ENCODE measurements at regions not wholly inside any gene's neighbourhood (a gene's known extent, or its start where the extent isn't known, plus 50 kb on each side); places are given as distances from the start of the nearest gene placed in this dataset.

DNA sequence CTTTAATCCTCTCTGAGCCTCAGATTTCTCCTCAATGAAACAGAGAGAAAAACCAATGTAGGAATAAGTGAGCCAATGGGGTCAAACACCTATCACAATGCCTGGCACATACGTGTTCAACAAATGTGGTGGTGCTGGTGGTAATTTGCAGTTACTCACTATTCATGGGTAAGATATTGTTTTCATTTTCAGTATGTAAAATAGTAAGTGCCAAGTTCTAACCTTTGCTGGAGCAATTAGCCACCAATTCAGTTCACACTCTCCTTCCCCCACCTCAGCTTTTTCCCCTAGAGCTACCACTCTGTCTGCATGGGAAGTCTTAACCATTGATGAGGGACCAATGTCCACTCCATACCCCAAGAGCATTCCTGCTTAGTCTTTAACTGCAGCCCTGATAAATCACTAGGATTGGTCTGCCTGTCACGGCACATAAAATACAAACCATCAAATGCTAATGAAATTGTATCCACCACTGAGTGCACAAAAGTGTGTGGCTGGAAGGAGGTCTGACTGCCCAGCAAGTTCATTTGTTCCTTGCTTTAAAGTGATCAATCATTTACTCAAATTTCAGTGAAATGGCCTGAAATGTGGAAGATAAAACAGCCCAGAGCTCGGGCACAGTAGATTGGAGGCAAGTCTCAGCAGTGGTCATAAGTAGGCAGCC, 187.4 kb upstream of the API5 start:
- TF ChIP-seq, protein P1, sequence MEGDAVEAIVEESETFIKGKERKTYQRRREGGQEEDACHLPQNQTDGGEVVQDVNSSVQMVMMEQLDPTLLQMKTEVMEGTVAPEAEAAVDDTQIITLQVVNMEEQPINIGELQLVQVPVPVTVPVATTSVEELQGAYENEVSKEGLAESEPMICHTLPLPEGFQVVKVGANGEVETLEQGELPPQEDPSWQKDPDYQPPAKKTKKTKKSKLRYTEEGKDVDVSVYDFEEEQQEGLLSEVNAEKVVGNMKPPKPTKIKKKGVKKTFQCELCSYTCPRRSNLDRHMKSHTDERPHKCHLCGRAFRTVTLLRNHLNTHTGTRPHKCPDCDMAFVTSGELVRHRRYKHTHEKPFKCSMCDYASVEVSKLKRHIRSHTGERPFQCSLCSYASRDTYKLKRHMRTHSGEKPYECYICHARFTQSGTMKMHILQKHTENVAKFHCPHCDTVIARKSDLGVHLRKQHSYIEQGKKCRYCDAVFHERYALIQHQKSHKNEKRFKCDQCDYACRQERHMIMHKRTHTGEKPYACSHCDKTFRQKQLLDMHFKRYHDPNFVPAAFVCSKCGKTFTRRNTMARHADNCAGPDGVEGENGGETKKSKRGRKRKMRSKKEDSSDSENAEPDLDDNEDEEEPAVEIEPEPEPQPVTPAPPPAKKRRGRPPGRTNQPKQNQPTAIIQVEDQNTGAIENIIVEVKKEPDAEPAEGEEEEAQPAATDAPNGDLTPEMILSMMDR (IDR thresholded peaks at IDR 0.05): no peak
- intact Hi-C loops (cut with micrococcal nuclease): no loop called here
- Mint-ChIP-seq H3K27me3 (no peaks in the 10 kb centered on the region), H3K36me3 (ENCODE audit: low read depth) (no peaks in the 10 kb centered on the region), H3K9me3 (no peaks in the 10 kb centered on the region), H3K4me3 (no peak overlapping the region), H3K4me1 (ENCODE audit: low read depth) (no peaks in the 10 kb centered on the region), H3K27ac (no peak overlapping the region)
- ChIA-PET CTCF (no interaction called here), POLR2A (no interaction called here)
- ATAC-seq (no peak), DNase-seq (no peak)

DNA sequence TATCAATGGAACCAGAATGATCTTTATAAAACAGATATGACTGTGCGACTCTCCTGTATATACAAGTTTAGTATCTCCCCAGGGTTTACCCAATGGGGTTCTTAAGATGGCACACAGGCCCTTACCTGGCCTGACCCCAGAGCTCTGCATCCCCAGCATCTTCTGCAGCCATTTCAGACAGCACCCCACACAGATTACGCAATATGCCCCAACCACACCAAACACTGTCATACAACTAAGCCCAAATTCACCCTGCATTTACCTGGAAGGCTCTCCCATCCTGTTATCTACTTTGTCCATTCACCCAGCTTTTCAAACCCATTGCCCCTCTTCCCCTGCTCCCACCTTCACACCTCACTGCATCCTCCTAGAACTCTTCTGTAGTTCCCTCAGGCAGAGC, 182.5 kb upstream of the API5 start:
- DNase-seq (no peak), ATAC-seq (no peak)
- no peaks in the 10 kb centered on the region for H3K36me3 Mint-ChIP-seq (ENCODE audit: low read depth)
- H3K4me1 Mint-ChIP-seq (ENCODE audit: low read depth): no peaks in the 10 kb centered on the region
- TF ChIP-seq, protein P1 (IDR thresholded peaks at IDR 0.05): no peak
- intact Hi-C loops (cut with micrococcal nuclease): no loop called here
- H3K27ac Mint-ChIP-seq: no peak overlapping the region
- H3K27me3 Mint-ChIP-seq: no peaks in the 10 kb centered on the region
- CTCF ChIA-PET: no interaction called here
- H3K9me3 Mint-ChIP-seq: no peaks in the 10 kb centered on the region
- POLR2A ChIA-PET: no interaction called here
- H3K4me3 Mint-ChIP-seq: no peak overlapping the region

DNA sequence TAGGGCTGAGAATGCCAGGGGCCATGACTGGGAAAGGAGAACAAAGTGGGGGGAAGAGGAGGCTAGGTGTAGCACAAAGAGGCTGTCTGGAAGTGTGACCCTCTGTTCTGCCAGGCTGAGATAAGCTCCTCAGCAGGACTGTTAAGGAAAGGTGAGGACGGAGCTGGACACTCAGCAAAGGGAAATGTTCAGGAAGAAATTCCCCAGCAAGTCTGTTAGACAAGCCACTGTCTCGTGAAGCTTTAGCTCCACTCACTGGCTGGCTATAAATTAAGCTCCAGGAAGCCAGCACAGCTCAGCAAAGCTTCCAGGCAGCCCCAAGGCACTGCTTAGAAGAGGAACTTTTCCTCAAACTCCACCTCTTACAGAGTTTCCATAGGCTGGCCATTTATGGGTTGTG, 181.2 kb upstream of the API5 start:
- no peak for ATAC-seq
- H3K36me3 Mint-ChIP-seq (ENCODE audit: low read depth): no peaks in the 10 kb centered on the region
- POLR2A ChIA-PET: no interaction called here
- H3K4me1 Mint-ChIP-seq (ENCODE audit: low read depth): no peaks in the 10 kb centered on the region
- H3K9me3 Mint-ChIP-seq: no peaks in the 10 kb centered on the region
- H3K27ac Mint-ChIP-seq: no peak overlapping the region
- no peak for DNase-seq
- H3K4me3 Mint-ChIP-seq: no peak overlapping the region
- TF ChIP-seq, protein P1 (IDR thresholded peaks at IDR 0.05): no peak
- intact Hi-C loops (cut with micrococcal nuclease): no loop called here
- no peaks in the 10 kb centered on the region for H3K27me3 Mint-ChIP-seq
- CTCF ChIA-PET: no interaction called here

GRCh38 chr11:43135966-43136534, 175.7 kb upstream of the API5 start:
- TF ChIP-seq, protein P1 (IDR thresholded peaks at IDR 0.05): no peak
- ATAC-seq (no peak), DNase-seq (no peak)
- CTCF ChIA-PET: no interaction called here
- Mint-ChIP-seq H3K27me3 (no peaks in the 10 kb centered on the region), H3K36me3 (ENCODE audit: low read depth) (no peaks in the 10 kb centered on the region), H3K4me1 (ENCODE audit: low read depth) (no peaks in the 10 kb centered on the region), H3K4me3 (no peak overlapping the region), H3K9me3 (no peaks in the 10 kb centered on the region), H3K27ac (no peak overlapping the region)
- POLR2A ChIA-PET: no interaction called here
- intact Hi-C loops (cut with micrococcal nuclease): no loop called here

DNA sequence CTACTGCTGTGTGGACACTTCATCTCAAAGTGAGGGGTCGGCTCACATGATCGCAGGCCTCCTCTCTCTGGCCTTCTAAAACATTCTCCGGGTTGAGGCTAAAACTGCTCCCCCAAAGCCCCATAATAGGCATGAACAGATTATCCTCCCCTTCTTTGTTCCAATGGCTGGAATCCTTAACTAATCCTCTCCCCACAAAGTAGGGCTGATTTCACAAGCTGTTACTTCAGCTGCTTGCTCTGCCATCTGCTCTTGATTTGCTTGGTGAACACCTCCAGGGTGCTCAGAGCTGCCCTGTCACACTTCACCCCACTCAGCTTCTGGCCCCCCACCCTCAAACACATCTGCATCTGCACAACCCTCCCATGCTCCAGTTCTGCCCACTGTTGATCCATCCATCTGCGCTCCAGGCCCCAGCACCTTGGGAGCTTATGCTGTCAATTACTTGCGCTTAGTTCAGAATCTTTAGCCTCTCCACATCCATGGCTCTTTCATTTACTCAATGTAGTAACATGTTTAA, 173.1 kb upstream of the API5 start:
- no peak overlapping the region for H3K27ac Mint-ChIP-seq
- ChIA-PET CTCF (no interaction called here), POLR2A (no interaction called here)
- no peak for ATAC-seq
- H3K36me3 Mint-ChIP-seq (ENCODE audit: low read depth): no peaks in the 10 kb centered on the region
- no peaks in the 10 kb centered on the region for H3K4me1 Mint-ChIP-seq (ENCODE audit: low read depth)
- no peak for DNase-seq
- H3K9me3 Mint-ChIP-seq: peaks cover 8% of the 10 kb centered on the region
- H3K4me3 Mint-ChIP-seq: no peak overlapping the region
- TF ChIP-seq, protein P1 (IDR thresholded peaks at IDR 0.05): no peak
- H3K27me3 Mint-ChIP-seq: no peaks in the 10 kb centered on the region
- intact Hi-C loops (cut with micrococcal nuclease): no loop called here

All from activated CD8-positive, alpha-beta T cell treated with anti-CD3 and anti-CD28 coated beads for 36 hours (primary cell).